ENCODE measurements at regions not wholly inside any gene's neighbourhood (a gene's known extent, or its start where the extent isn't known, plus 50 kb on each side); places are given as distances from the start of the nearest gene placed in this dataset.

DNA sequence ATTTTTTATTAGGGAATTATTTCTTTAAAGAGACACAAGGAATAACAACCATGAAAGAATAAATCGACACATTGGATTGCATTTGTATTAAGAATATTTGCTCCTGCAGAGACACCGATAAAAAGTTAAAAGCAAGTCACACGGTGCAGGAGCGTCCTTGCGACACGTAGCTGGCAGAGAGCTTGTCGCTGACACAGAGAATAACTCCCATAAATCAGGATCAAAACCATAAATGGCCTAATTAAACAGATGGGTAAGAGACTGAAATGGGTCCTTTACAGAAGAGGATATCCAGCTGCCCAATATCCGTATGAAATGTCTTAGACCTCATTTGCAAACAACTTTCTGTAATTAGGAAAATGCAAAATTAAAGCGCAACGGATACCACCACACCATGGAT lies 126.1 kb upstream of the SNTG2 start:
- intact Hi-C loops (cut with DNase I), result no loop called here
- no peaks in the 10 kb centered on the region for H3K27me3 ChIP-seq
- no peaks in the 10 kb centered on the region for H3K4me1 ChIP-seq
- TF ChIP-seq CTCF (IDR thresholded peaks at IDR 0.05) (no peak), POLR2A (IDR thresholded peaks at IDR 0.05) (no peak), EP300 (IDR thresholded peaks at IDR 0.05) (no peak)
- H3K36me3 ChIP-seq, result no peaks in the 10 kb centered on the region
- H3K27ac ChIP-seq, result no peak overlapping the region
- DNase-seq, result no peak
- no peak overlapping the region for H3K4me3 ChIP-seq
- WGBS, 2 donors, result 47 to 78% methylated on average over 10 of the region's 10 CpGs
- no peaks in the 10 kb centered on the region for H3K9me3 ChIP-seq

DNA sequence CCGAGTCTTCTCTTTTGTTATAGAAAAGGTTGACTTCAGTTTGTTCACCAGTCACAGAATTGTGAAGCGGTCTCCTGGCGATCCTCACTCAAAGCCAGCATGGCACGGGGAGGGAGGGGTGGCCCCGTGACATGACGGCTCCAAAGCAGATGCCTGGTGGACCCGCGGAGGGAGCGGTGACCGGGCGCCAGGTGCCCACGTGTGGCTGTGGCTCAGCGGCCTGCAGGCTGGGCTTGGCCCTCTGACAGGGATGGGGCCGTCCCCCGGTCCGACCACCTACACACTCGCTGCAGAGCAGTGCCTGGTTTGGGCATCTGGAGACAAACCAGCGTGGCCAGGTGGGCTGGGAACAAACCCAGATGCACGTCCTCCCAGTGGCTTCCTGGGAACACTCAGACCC lies 129.1 kb upstream of the SNTG2 start:
- 88% methylated on average over 19 of the region's 19 CpGs for WGBS, 2 donors
- H3K4me3 ChIP-seq, result no peak overlapping the region
- H3K4me1 ChIP-seq, result no peaks in the 10 kb centered on the region
- TF ChIP-seq POLR2AphosphoS5 (IDR thresholded peaks at IDR 0.05), result no peak
- no peak for TF ChIP-seq CTCF (IDR thresholded peaks at IDR 0.05)
- TF ChIP-seq POLR2A (IDR thresholded peaks at IDR 0.05), result no peak
- no peak for TF ChIP-seq EP300 (IDR thresholded peaks at IDR 0.05)
- H3K9me3 ChIP-seq, result no peaks in the 10 kb centered on the region
- no peak overlapping the region for H3K27ac ChIP-seq
- H3K36me3 ChIP-seq, result no peaks in the 10 kb centered on the region
- intact Hi-C loops (cut with DNase I), result no loop called here
- H3K27me3 ChIP-seq, result no peaks in the 10 kb centered on the region
- no peak for DNase-seq

DNA sequence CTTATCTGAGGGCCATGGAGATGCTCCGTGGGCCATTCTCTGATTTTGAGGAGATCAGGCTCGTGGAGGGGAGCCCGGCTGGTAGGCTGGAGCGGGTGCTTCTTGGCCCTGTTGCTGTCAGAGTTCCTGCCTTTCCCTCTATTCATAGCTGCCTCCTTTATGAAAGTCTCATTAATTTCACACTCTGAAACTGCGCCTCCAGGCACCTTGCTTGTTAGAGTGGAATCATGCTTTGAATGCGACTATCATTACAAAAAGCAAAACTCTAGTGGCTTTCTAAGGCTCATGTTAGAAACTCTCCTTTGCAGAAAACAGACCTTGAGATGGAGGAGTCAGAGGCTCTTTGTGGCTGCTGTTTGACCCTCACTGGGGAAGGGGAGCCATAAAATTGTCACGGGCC lies 131.0 kb upstream of the SNTG2 start:
- H3K4me3 ChIP-seq, result no peak overlapping the region
- DNase-seq, result no peak
- no peak for TF ChIP-seq CTCF (IDR thresholded peaks at IDR 0.05)
- TF ChIP-seq POLR2AphosphoS5 (IDR thresholded peaks at IDR 0.05), result no peak
- no peak for TF ChIP-seq POLR2A (IDR thresholded peaks at IDR 0.05)
- TF ChIP-seq EP300 (IDR thresholded peaks at IDR 0.05), result no peak
- H3K36me3 ChIP-seq, result no peaks in the 10 kb centered on the region
- no peaks in the 10 kb centered on the region for H3K9me3 ChIP-seq
- H3K27me3 ChIP-seq, result no peaks in the 10 kb centered on the region
- no peak overlapping the region for H3K27ac ChIP-seq
- 87 to 92% methylated on average over 7 of the region's 7 CpGs for WGBS, 2 donors
- H3K4me1 ChIP-seq, result no peaks in the 10 kb centered on the region
- intact Hi-C loops (cut with DNase I), result no loop called here

DNA sequence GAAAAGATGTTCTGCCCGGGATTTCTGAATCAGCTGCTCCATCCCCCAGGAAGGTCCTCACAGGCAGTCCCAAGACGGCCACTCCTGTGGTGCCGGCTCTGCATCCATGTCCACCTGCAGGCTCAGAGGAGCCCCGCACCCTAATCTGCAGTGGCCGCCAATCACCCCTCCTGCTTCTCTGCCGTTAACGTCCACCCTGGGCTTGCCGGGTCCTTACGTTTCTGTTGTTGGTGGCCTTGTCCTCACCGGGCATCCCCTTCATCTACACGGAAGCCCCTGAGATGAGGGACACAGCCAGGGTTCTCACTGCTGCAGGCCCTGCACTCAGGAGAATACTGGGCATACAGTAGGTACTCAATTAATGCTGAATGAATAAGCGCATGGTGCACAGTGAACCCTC lies 131.5 kb upstream of the SNTG2 start:
- TF ChIP-seq POLR2AphosphoS5 (IDR thresholded peaks at IDR 0.05) (no peak), CTCF (IDR thresholded peaks at IDR 0.05) (no peak), POLR2A (IDR thresholded peaks at IDR 0.05) (no peak), EP300 (IDR thresholded peaks at IDR 0.05) (no peak)
- Histone ChIP-seq H3K36me3 (no peaks in the 10 kb centered on the region), H3K4me1 (no peaks in the 10 kb centered on the region), H3K27me3 (no peaks in the 10 kb centered on the region), H3K27ac (no peak overlapping the region), H3K4me3 (no peak overlapping the region), H3K9me3 (no peaks in the 10 kb centered on the region)
- intact Hi-C loops (cut with DNase I), result no loop called here
- WGBS, 2 donors, result 94 to 95% methylated on average over 12 of the region's 12 CpGs
- DNase-seq, result no peak

DNA sequence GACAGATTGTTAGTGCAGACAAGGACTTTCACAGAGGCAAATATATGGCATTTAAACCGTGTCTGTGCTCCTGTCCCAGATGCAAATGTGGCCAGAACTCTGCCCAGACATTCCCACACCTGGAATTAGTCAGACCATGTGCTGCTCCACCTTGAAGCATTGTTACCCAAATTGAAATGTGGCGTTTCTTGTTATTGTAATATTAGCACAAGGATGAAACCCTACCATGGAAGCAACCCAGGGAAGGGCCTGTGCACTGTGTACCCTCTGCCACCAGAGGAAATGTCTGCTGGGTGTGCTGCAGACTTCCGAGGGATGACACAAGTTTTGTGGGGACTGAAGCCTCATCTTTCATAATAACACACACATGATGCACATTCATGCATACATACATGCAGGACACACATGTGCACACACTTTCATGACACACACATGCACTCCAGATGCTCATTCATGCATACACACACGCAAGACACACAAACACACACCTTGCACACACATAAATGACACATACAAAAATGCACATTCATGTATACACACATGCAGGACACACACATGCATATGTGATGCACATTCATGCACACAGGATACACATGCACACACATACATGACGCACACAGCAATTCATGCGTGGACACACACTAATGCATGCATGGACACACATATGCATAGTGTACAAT lies 133.2 kb upstream of the SNTG2 start:
- Histone ChIP-seq H3K9me3 (no peaks in the 10 kb centered on the region), H3K27ac (no peak overlapping the region), H3K4me1 (no peaks in the 10 kb centered on the region), H3K27me3 (no peaks in the 10 kb centered on the region), H3K36me3 (no peaks in the 10 kb centered on the region), H3K4me3 (no peak overlapping the region)
- 81 to 82% methylated on average over 6 of the region's 6 CpGs for WGBS, 2 donors
- TF ChIP-seq CTCF (IDR thresholded peaks at IDR 0.05) (no peak), POLR2AphosphoS5 (IDR thresholded peaks at IDR 0.05) (no peak), POLR2A (IDR thresholded peaks at IDR 0.05) (no peak), EP300 (IDR thresholded peaks at IDR 0.05) (no peak)
- intact Hi-C loops (cut with DNase I), result no loop called here
- DNase-seq, result no peak
